ENCODE measurements at regions not wholly inside any gene's neighbourhood (a gene's known extent, or its start where the extent isn't known, plus 50 kb on each side); places are given as distances from the start of the nearest gene placed in this dataset.

GRCh38 chr18:70650878-70651277, 362.0 kb downstream of the SOCS6 start:
- TF ChIP-seq TARDBP (IDR thresholded peaks at IDR 0.05), result no peak
- no peak for TF ChIP-seq BHLHE40 (IDR thresholded peaks at IDR 0.05; ENCODE audit: borderline replicate concordance)
